Central memory CD8-positive, alpha-beta T cell (primary cell): ENCODE measurements at regions not wholly inside any gene's neighbourhood (a gene's known extent, or its start where the extent isn't known, plus 50 kb on each side); places are given as distances from the start of the nearest gene placed in this dataset.
"Not testable (repeated sequence)": the region's sequence is repeated elsewhere in the genome, so short reads cannot be mapped to it uniquely, and the experiment has no call there.

Experiments
- ATAC-seq: fragments of 150-1000 bp; cut with Tn5 transposase; replicated peaks from 2 replicates; pipeline ENCODE4 v1.10.0; 2022; ENCODE audit warnings: mild to moderate bottlenecking, moderate FRiP score, moderate number of reproducible peaks; ENCODE audit not compliant: poor library complexity, severe bottlenecking; ENCODE audit errors: extremely low read depth
- DNase-seq, 2 donors: peaks; one replicate each; pipeline ENCODE4 v3.0.0; 2021; ENCODE audit warnings: low spot score in 2 of 2
- H3K27ac Mint-ChIP-seq: one replicate; pipeline ENCODE4 v1.8.0; 2022; ENCODE audit warnings: low read depth, mild to moderate bottlenecking, moderate library complexity, mixed read lengths
- H3K27me3 Mint-ChIP-seq: one replicate; pipeline ENCODE4 v1.8.0; 2022; ENCODE audit warnings: mixed read lengths
- H3K36me3 Mint-ChIP-seq: one replicate; pipeline ENCODE4 v1.8.0; 2022; ENCODE audit warnings: mild to moderate bottlenecking, moderate library complexity, mixed read lengths; ENCODE audit not compliant: insufficient read depth
- H3K4me1 Mint-ChIP-seq: one replicate; pipeline ENCODE4 v1.8.0; 2022; ENCODE audit warnings: mixed read lengths
- H3K4me3 Mint-ChIP-seq: one replicate; pipeline ENCODE4 v1.8.0; 2022; ENCODE audit warnings: mild to moderate bottlenecking, moderate library complexity, mixed read lengths
- H3K9me3 Mint-ChIP-seq: one replicate; pipeline ENCODE4 v1.8.0; 2022; ENCODE audit warnings: mixed read lengths

DNA sequence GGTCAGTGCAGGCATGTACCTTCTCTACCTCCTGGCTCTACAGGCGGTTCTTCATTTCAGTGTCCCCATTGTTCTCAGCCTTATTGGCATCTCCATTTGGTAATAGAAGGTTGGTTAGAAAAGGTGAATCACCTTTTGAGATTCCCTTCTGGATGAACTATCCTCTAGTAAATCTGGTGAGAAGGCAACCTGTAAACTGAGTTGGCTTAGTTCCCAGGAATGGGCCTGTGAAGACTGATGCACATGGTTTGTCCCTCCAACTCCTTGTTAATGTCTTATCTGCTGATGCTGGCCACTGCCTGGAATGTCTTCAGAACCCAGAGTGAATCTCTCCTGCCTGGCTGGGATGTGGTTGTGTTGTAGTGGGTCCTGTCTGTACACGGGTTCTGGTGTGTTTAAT is 143.4 kb upstream of the WDR1 start:
- no peak overlapping the region for H3K4me3 Mint-ChIP-seq
- no peaks in the 10 kb centered on the region for H3K36me3 Mint-ChIP-seq
- peaks cover 19% of the 10 kb centered on the region for H3K27me3 Mint-ChIP-seq
- DNase-seq (no peak), ATAC-seq (no peak)
- no peaks in the 10 kb centered on the region for H3K4me1 Mint-ChIP-seq
- H3K27ac Mint-ChIP-seq: no peak overlapping the region
- no peaks in the 10 kb centered on the region for H3K9me3 Mint-ChIP-seq

DNA sequence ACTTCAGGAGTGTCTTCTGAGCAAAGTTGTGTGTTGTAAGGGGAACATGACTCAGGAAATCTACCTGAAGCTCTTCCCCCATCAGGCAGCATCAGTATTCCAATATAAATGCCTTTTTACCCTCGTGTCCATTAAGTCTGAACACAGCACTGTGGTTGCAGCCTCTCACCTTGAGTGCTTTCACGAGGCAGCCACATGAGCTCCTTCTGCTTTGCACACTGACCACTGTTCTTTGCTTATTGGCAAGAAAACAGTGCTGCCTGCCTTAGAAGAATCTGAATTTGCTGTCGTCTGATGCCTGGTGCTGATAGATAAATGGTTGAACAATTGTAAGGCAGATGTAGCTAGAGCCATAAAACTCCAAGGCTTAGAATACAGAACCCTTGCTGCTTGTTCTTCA is 139.6 kb upstream of the WDR1 start:
- H3K9me3 Mint-ChIP-seq: no peaks in the 10 kb centered on the region
- no peak overlapping the region for H3K27ac Mint-ChIP-seq
- no peak overlapping the region for H3K4me3 Mint-ChIP-seq
- no peaks in the 10 kb centered on the region for H3K4me1 Mint-ChIP-seq
- ATAC-seq (no peak), DNase-seq (no peak)
- H3K27me3 Mint-ChIP-seq: peaks cover 44% of the 10 kb centered on the region
- H3K36me3 Mint-ChIP-seq: no peaks in the 10 kb centered on the region

DNA sequence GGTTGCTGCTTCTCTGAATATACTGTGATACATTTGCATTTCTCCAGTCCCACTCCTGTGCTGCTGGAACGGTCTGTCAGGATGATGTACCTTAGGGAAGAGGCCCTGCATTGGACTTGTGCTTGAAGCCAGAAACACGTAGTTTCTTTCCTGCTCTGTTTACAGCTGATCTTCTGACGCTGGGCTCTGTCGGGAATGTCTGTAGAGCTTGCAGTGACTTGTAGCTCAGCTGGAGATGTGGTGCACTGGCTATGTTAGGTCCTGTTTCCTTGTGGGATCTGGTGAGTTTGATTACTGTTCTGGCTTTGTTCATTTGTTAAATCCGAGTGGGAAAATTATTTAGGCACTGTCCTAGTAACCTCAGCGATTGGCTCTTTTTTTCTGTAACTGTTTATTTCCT is 137.2 kb upstream of the WDR1 start:
- Mint-ChIP-seq H3K4me3 (no peak overlapping the region), H3K27me3 (peaks cover 43% of the 10 kb centered on the region), H3K4me1 (no peaks in the 10 kb centered on the region), H3K36me3 (no peaks in the 10 kb centered on the region), H3K9me3 (no peaks in the 10 kb centered on the region), H3K27ac (no peak overlapping the region)
- ATAC-seq (no peak), DNase-seq (no peak)

DNA sequence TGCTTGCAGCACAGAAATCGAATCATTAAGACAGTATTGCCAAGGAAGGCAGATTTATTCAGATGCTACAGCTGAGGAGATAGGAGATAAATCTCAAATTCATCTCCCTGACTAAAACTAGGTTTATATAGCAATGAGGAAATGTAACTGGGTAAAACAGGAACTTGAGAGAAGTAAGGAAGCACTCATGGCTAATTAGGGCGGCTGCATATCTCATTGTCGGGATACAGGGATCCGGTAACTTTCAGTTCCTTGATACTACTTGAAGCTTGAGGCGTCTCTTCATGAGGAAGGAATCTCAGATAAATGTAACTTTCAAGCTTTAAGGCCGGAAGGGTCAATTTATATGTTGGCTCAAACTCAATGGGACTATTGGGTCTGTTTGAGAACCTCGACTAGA is 129.2 kb upstream of the WDR1 start:
- ATAC-seq (no peak), DNase-seq (no peak)
- no peaks in the 10 kb centered on the region for H3K36me3 Mint-ChIP-seq
- peaks cover 51% of the 10 kb centered on the region for H3K27me3 Mint-ChIP-seq
- no peak overlapping the region for H3K27ac Mint-ChIP-seq
- H3K4me3 Mint-ChIP-seq: no peak overlapping the region
- no peaks in the 10 kb centered on the region for H3K4me1 Mint-ChIP-seq
- no peaks in the 10 kb centered on the region for H3K9me3 Mint-ChIP-seq

DNA sequence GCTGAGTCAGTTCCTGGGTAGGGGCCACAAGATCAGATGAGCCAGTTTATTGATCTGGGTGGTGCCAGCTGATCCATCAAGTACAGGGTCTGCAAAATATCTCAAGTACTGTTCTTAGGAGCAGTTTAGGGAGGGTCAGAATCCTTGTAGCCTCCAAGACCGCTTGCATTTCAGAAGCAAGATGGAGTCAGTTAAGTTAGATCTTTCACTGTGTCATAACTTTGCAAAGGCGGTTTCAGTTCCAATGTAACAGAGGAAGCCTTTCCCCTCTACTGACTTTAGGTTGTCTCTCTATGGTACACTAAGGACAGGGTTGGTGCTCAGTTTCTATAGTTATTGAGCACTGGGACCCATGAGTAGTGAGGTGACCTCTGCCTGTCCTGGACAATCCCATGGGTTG is 127.3 kb upstream of the WDR1 start:
- Mint-ChIP-seq H3K27me3 (peaks cover 38% of the 10 kb centered on the region), H3K4me3 (no peak overlapping the region), H3K27ac (no peak overlapping the region), H3K9me3 (no peaks in the 10 kb centered on the region), H3K4me1 (no peaks in the 10 kb centered on the region), H3K36me3 (no peaks in the 10 kb centered on the region)
- no peak for ATAC-seq
- no peak for DNase-seq

DNA sequence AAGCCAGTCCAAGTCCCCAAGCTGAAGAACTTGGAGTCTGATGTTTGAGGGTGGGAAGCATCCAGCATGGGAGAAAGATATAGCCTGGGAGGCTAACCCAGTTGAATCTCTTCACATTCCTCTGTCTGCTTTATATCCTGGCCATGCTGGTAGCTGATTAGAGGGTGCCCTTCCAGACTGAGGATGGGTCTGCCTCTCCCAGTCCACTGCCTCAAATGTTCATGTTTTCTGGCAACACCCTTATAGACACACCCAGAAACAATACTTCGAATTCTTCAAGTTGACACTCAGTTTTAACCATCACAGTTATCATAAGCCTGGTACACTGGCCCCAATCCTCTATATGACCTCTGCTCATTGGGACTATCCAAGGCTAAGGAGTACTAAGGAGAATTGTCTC is 124.1 kb upstream of the WDR1 start:
- DNase-seq (no peak), ATAC-seq (no peak)
- H3K9me3 Mint-ChIP-seq: no peaks in the 10 kb centered on the region
- H3K4me3 Mint-ChIP-seq: no peak overlapping the region
- no peak overlapping the region for H3K27ac Mint-ChIP-seq
- no peaks in the 10 kb centered on the region for H3K36me3 Mint-ChIP-seq
- no peaks in the 10 kb centered on the region for H3K4me1 Mint-ChIP-seq
- peaks cover 14% of the 10 kb centered on the region for H3K27me3 Mint-ChIP-seq

DNA sequence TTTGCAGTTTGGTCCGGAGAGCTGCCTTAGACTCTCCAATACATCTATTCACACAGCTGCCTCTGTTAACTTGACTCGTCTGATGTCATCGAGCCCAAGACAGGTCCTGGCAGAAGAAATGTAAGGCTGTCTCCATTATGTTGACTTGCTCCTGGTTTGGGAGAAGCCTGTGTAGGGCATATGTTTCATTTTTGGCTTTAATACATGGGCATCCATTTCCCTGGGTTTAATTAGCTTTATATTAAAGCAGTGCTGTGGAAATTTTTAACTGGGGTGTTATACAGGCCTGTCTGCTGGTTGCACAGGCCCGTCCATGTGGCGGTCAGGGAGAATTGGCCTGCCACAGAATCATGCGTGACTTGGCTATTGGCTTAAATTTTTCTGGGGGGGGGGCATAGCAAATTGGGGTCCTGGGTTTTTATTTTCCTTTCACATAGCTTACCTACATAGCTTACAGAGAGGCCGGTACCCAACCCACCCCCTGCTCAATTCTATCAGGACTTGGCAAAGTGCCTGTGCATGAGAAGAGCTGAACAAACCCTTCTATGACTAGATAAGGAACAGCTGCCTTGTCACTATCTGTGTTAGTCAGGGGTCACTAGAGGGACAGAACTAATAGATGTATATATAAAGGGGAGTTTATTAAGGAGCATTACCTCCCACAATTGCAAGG is 123.5 kb upstream of the WDR1 start:
- Mint-ChIP-seq H3K4me1 (no peaks in the 10 kb centered on the region), H3K9me3 (no peaks in the 10 kb centered on the region), H3K27me3 (peaks cover 14% of the 10 kb centered on the region), H3K36me3 (no peaks in the 10 kb centered on the region), H3K27ac (no peak overlapping the region), H3K4me3 (no peak overlapping the region)
- DNase-seq (no peak), ATAC-seq (no peak)

DNA sequence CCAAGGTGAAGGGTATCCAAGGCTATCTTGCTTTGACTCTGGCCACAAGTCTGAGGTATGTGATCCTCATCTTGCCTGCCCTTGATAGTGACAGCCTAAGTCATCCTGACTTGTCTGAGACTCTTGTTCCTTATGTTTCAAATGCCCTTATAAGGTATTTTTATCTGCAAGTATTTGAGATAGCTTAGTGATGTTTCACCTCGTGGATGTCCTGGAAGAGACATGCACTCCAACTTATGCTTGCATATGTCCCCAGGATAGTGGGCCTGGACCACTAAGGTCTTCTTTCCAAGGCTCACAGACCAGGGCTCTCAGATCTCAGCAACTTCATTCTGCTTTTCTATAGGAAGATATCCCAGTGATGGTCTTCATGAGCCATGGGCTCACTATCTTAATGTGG is 120.5 kb upstream of the WDR1 start:
- Mint-ChIP-seq H3K27ac (no peak overlapping the region), H3K27me3 (peaks cover 2% of the 10 kb centered on the region), H3K4me1 (no peaks in the 10 kb centered on the region), H3K36me3 (no peaks in the 10 kb centered on the region), H3K4me3 (no peak overlapping the region), H3K9me3 (no peaks in the 10 kb centered on the region)
- no peak for ATAC-seq
- DNase-seq: no peak

DNA sequence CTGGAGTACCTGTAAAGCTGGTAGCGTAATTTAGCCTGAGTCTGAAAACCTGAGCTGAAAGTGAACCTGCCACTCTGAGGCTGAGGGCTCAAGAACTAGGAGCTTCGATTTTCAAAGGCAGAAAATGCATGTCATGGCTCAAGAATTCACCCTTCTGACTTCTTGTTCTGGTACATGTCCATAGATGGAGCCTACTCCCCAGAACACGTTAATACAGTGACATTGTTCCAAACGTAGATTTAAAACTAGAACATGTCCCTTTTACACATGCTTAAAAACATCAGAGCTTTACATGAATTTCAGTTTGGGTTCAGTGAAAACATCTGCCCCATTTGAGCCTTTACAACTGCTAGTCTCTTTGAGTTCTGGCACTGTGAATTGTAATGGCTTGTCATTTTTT is 115.5 kb upstream of the WDR1 start:
- Mint-ChIP-seq H3K27ac (no peak overlapping the region), H3K4me1 (no peaks in the 10 kb centered on the region), H3K27me3 (no peaks in the 10 kb centered on the region), H3K36me3 (no peaks in the 10 kb centered on the region), H3K9me3 (no peaks in the 10 kb centered on the region), H3K4me3 (no peak overlapping the region)
- no peak for ATAC-seq
- DNase-seq: no peak

DNA sequence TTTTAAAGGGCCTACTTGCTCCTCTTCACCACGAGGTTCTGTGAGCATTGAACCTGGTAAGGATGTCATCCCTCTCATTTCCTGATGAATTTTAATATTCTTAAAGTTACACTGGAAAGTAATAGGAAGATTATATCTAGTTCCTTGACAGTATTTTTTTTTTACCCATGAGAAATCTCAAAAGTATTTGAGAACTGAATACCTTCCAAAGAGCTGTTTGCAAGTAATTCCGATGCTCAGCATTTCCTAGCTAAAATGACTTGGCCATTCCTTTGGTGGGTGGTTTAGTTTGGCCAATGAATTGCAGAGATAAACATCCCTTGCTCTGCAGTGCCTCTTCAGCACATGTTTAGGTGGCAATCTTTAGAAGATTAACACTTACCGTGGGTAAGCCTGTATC is 110.2 kb upstream of the WDR1 start:
- DNase-seq (no peak), ATAC-seq (no peak)
- H3K4me3 Mint-ChIP-seq: no peak overlapping the region
- no peaks in the 10 kb centered on the region for H3K9me3 Mint-ChIP-seq
- H3K36me3 Mint-ChIP-seq: no peaks in the 10 kb centered on the region
- no peak overlapping the region for H3K27ac Mint-ChIP-seq
- H3K27me3 Mint-ChIP-seq: no peaks in the 10 kb centered on the region
- no peaks in the 10 kb centered on the region for H3K4me1 Mint-ChIP-seq

DNA sequence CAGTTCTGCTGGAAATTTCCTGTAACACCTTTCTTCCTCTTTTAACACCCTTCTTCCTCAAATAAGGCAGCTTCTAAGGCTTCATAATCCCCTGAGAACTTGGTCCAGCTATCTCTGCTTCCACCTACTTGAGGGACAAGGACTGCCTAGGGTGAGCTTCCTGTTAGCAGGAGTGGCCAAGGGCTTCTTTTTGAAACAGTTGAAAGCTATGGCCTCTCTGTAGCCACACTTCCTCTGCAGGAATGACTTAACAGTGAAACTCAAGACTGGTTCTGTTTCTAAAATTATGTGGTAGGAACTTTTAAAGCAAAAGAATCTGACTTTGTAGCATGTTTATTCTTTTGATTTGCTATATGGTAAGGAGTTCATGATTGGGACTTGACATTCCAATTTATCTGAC is 108.5 kb upstream of the WDR1 start:
- no peak overlapping the region for H3K4me3 Mint-ChIP-seq

DNA sequence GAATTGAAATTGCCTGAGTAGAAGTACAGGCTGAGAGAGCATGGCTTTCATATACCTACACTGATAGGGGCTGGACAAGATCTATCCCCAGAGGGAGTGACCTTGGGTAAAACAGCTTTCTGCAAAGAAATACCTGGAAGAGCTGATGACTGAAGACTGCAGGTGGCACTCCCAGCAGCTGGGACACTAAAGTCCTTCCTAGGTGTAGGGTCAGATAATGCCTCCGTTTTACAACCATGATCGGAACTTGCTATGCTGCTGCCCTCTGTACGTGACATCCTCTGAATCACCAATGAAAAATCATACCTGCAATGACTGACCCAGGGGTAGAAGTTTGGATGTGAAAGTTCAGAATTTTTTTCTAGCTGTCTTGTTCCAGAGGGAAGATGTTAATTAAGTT is 107.2 kb upstream of the WDR1 start:
- Mint-ChIP-seq H3K9me3 (no peaks in the 10 kb centered on the region), H3K4me3 (no peak overlapping the region), H3K36me3 (no peaks in the 10 kb centered on the region), H3K27ac (no peak overlapping the region), H3K4me1 (no peaks in the 10 kb centered on the region), H3K27me3 (no peaks in the 10 kb centered on the region)
- ATAC-seq: no peak
- DNase-seq: no peak

More for the DNA sequence above, 108.5 kb upstream of the WDR1 start:
- Mint-ChIP-seq H3K36me3 (no peaks in the 10 kb centered on the region), H3K27me3 (no peaks in the 10 kb centered on the region), H3K27ac (no peak overlapping the region), H3K9me3 (no peaks in the 10 kb centered on the region), H3K4me1 (no peaks in the 10 kb centered on the region)
- no peak for DNase-seq
- no peak for ATAC-seq

DNA sequence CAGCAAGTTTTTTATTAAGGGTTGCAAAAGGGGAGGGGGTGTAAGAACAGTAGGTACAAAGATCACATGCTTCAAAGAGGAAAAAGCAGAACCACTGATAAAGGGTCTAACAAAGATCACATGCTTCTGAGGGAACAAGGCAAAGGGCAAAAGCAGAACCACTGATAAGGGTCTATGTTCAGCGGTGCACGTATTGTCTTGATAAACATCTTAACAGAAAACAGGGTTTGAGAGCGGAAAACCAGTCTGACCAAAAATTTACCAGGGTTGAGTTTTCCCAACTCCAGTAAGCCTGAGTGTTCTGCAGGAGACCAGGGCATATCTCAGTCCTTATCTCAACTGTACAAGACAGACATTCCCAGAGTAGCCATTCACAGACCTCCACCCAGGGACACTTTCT is 96.9 kb upstream of the WDR1 start:
- H3K4me3 Mint-ChIP-seq, H3K9me3 Mint-ChIP-seq, DNase-seq: not testable (repeated sequence)

DNA sequence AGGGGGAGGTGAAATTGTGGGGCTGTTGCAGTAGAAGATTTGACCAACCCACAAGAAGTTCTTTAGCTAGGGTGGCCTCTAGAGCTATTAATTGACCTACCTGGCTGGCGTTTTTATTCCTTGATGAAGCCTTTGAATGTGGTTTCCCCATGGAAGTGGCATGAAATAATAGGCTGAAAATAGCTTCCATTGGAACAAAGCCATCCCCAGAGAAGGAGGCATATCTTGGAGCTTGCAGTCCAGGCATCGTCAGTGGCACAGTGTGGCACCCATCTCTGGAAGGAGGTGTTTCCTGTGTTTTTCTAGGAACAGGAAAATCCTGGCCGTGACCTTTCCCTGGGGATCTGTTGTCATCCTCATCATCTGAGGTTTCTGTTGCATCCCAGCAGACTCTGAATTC is 96.3 kb upstream of the WDR1 start:
- DNase-seq (no peak), ATAC-seq (no peak)
- Mint-ChIP-seq H3K27me3 (no peaks in the 10 kb centered on the region), H3K36me3 (no peaks in the 10 kb centered on the region), H3K27ac (no peak overlapping the region), H3K4me3 (no peak overlapping the region), H3K4me1 (no peaks in the 10 kb centered on the region), H3K9me3 (no peaks in the 10 kb centered on the region)

More for the DNA sequence above, 96.9 kb upstream of the WDR1 start:
- H3K27ac Mint-ChIP-seq, H3K4me1 Mint-ChIP-seq, ATAC-seq, H3K36me3 Mint-ChIP-seq, H3K27me3 Mint-ChIP-seq: not testable (repeated sequence)
